ENCODE measurements at regions not wholly inside any gene's neighbourhood (a gene's known extent, or its start where the extent isn't known, plus 50 kb on each side); places are given as distances from the start of the nearest gene placed in this dataset.

DNA sequence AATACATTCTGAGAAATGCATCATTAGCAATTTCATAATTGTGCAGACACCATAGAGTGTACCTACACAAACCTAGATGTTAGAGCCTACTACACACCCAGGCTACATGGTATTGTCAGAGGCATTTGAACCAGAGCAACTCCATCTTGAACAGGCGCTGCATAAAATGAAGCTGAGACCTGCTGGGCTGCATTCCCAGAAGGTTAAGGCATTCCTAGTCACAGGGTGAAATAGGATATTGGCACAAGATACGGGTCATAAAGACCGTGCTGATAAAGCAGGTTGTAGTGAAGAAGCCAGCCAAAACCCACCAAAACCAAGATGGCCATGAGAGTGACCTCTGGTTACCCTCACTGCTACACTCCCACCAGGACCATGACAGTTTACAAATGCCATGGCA, 116.4 kb downstream of the LARP7 start:
- H3K27me3 Mint-ChIP-seq (ENCODE audit: insufficient read depth, unreplicated experiment) = no peaks in the 10 kb centered on the region
- Histone ChIP-seq H3K9me3 (no peaks in the 10 kb centered on the region), H3K27me3 (replicated peaks; ENCODE audit: control insufficient read depth, insufficient read depth, low read length) (no peaks in the 10 kb centered on the region), H3K4me1 (peaks cover 25% of the 10 kb centered on the region), H3K36me3 (ENCODE audit: control insufficient read depth, insufficient read depth, low read length) (no peaks in the 10 kb centered on the region), H3K4me3 (ENCODE audit: low read depth, low read length) (no peak overlapping the region)
- CTCF ChIA-PET = interaction anchor here (0.6 kb wide), 1 partner anchor 9 kb away, joined by 4 read pairs; no protein-coding TSS in a partner anchor
- TF ChIP-seq, protein P1, sequence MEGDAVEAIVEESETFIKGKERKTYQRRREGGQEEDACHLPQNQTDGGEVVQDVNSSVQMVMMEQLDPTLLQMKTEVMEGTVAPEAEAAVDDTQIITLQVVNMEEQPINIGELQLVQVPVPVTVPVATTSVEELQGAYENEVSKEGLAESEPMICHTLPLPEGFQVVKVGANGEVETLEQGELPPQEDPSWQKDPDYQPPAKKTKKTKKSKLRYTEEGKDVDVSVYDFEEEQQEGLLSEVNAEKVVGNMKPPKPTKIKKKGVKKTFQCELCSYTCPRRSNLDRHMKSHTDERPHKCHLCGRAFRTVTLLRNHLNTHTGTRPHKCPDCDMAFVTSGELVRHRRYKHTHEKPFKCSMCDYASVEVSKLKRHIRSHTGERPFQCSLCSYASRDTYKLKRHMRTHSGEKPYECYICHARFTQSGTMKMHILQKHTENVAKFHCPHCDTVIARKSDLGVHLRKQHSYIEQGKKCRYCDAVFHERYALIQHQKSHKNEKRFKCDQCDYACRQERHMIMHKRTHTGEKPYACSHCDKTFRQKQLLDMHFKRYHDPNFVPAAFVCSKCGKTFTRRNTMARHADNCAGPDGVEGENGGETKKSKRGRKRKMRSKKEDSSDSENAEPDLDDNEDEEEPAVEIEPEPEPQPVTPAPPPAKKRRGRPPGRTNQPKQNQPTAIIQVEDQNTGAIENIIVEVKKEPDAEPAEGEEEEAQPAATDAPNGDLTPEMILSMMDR (IDR thresholded peaks at IDR 0.05; ENCODE audit: insufficient read depth in 1 of 2, low read depth in 1 of 2, low read length in 1 of 2, severe bottlenecking in 1 of 2, unreplicated experiment in 1 of 2) = no peak
- POLR2A ChIA-PET = no interaction called here
- peaks cover 19% of the 10 kb centered on the region for H3K4me1 Mint-ChIP-seq (ENCODE audit: low read depth, unreplicated experiment)
- intact Hi-C loops (cut with micrococcal nuclease; ENCODE audit: unreplicated experiment) = no loop called here
- H3K27ac Mint-ChIP-seq (ENCODE audit: unreplicated experiment) = no peak overlapping the region
- H3K9me3 Mint-ChIP-seq (ENCODE audit: unreplicated experiment) = no peaks in the 10 kb centered on the region
- H3K4me3 Mint-ChIP-seq (ENCODE audit: unreplicated experiment) = no peak overlapping the region
- no TSS peak for BruUV-seq (replicated peaks)
- DNase-seq = no peak
- no peaks in the 10 kb centered on the region for H3K36me3 Mint-ChIP-seq (ENCODE audit: insufficient read depth, unreplicated experiment)

DNA sequence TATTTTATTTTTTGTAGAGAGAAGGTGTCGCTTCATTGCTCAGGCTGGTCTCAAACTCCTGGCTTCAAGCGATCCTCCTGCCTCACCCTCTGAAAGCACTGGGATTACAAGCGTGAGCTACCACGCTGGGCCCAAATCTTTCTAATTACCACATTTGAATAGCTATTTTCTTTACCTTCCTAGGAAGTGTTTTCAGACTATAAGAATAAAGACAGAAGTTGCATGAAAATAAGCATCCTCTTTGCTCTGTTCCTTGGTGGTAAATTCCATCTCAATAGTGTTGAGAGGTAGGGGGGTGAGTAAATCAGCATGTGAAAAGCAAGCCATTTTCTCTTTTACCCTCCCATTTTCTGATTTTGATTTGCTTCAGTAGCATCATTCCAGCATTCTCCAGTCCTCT, 122.4 kb downstream of the LARP7 start:
- Mint-ChIP-seq H3K4me1 (ENCODE audit: low read depth, unreplicated experiment) (peaks cover 9% of the 10 kb centered on the region), H3K27ac (ENCODE audit: unreplicated experiment) (no peak overlapping the region), H3K27me3 (ENCODE audit: insufficient read depth, unreplicated experiment) (no peaks in the 10 kb centered on the region), H3K9me3 (ENCODE audit: unreplicated experiment) (no peaks in the 10 kb centered on the region), H3K36me3 (ENCODE audit: insufficient read depth, unreplicated experiment) (no peaks in the 10 kb centered on the region), H3K4me3 (ENCODE audit: unreplicated experiment) (no peak overlapping the region)
- no peak for DNase-seq
- ChIA-PET CTCF (interaction anchor here (0.6 kb wide), 1 partner anchor 235 kb away, joined by 3 read pairs; no protein-coding TSS in a partner anchor), POLR2A (no interaction called here)
- Histone ChIP-seq H3K36me3 (ENCODE audit: control insufficient read depth, insufficient read depth, low read length) (no peaks in the 10 kb centered on the region), H3K27me3 (replicated peaks; ENCODE audit: control insufficient read depth, insufficient read depth, low read length) (no peaks in the 10 kb centered on the region), H3K9me3 (no peaks in the 10 kb centered on the region), H3K4me3 (ENCODE audit: low read depth, low read length) (no peak overlapping the region), H3K4me1 (no peaks in the 10 kb centered on the region)
- TF ChIP-seq, protein P1 (IDR thresholded peaks at IDR 0.05; ENCODE audit: insufficient read depth in 1 of 2, low read depth in 1 of 2, low read length in 1 of 2, severe bottlenecking in 1 of 2, unreplicated experiment in 1 of 2) = no peak
- no TSS peak for BruUV-seq (replicated peaks)
- intact Hi-C loops (cut with micrococcal nuclease; ENCODE audit: unreplicated experiment) = no loop called here

DNA sequence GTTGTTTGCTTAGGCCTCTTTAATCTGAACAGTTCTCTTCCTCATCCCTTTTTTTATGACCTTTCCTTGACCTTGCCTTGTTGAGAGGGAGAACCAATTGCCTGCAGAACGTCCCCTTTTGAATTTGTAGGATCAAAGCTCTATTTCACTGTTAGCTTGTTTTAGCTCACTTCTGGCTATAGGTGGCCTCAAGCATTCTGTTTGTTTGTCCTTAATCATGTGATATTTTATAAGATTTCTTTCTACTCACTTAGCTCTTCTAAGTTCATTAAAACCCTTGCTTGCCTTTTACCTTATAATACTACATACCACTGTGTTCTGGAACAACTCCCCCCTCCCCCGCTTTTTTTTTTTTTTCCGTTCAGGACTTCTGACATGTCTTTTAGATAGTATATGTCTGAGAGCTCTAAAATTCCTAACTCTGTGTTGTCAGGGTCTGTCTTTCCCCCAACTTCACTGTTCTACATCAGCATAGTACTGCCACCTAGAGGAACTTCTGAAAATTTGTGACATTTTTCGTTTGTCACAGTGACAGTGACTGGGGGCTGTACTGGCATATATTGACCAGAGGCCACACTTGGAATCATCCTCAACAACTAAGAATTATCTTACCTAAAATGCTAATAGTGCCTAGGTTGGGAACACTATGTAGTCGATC, 128.5 kb downstream of the LARP7 start:
- Mint-ChIP-seq H3K4me3 (ENCODE audit: unreplicated experiment) (no peak overlapping the region), H3K36me3 (ENCODE audit: insufficient read depth, unreplicated experiment) (no peaks in the 10 kb centered on the region), H3K4me1 (ENCODE audit: low read depth, unreplicated experiment) (peaks cover 10% of the 10 kb centered on the region), H3K27ac (ENCODE audit: unreplicated experiment) (no peak overlapping the region), H3K27me3 (ENCODE audit: insufficient read depth, unreplicated experiment) (no peaks in the 10 kb centered on the region), H3K9me3 (ENCODE audit: unreplicated experiment) (no peaks in the 10 kb centered on the region)
- Histone ChIP-seq H3K9me3 (no peaks in the 10 kb centered on the region), H3K36me3 (ENCODE audit: control insufficient read depth, insufficient read depth, low read length) (no peaks in the 10 kb centered on the region), H3K4me3 (ENCODE audit: low read depth, low read length) (no peak overlapping the region), H3K4me1 (0 out of 2 replicates have a peak, but pooled peaks cover 3% of the 10 kb centered on the region), H3K27me3 (replicated peaks; ENCODE audit: control insufficient read depth, insufficient read depth, low read length) (no peaks in the 10 kb centered on the region)
- ChIA-PET CTCF (interaction anchor here (0.5 to 2.2 kb wide), 17 partner anchors 11 to 481 kb away, joined by 3 to 24 read pairs (median 3); partner anchors contain the start of genes LARP7 and ZGRF1), POLR2A (no interaction called here)
- intact Hi-C loops (cut with micrococcal nuclease; ENCODE audit: unreplicated experiment) = loop anchor here (5.0 to 10.0 kb wide), 3 partner anchors 241 to 438 kb away; no protein-coding TSS in a partner anchor
- peak in 1 of 2 experiments; percentile 33 for DNase-seq
- TF ChIP-seq, protein P1 (IDR thresholded peaks at IDR 0.05; ENCODE audit: insufficient read depth in 1 of 2, low read depth in 1 of 2, low read length in 1 of 2, severe bottlenecking in 1 of 2, unreplicated experiment in 1 of 2) = peak; percentile 39 to 45
- BruUV-seq (replicated peaks) = no TSS peak
